ENCODE measurements at regions not wholly inside any gene's neighbourhood (a gene's known extent, or its start where the extent isn't known, plus 50 kb on each side); places are given as distances from the start of the nearest gene placed in this dataset.

DNA sequence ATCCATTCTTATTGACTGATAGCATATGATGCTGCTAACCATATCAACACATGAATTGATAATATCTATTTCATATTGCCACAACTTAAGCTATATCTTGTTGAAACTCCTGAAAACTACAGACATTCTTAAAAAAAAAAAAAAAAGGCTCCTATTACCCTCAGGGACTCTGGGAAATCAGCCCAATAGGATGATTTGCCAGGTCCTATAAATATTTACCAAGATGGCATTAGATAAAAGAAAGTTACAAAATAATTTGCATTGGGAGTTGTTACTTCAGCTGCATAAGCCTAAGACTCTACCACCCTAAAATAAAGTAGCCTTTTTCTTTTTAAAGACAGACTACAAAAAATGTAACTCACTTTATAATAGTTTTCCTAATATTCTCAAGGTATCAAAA lies 84.4 kb downstream of the CDO1 start:
- POLR2A ChIA-PET: no interaction called here
- peaks cover 12 to 29% of the 10 kb centered on the region in 2 donors for H3K4me1 ChIP-seq (ENCODE audit: control insufficient read depth in 2 of 2, insufficient read depth in 2 of 2, low read length in 2 of 2)

DNA sequence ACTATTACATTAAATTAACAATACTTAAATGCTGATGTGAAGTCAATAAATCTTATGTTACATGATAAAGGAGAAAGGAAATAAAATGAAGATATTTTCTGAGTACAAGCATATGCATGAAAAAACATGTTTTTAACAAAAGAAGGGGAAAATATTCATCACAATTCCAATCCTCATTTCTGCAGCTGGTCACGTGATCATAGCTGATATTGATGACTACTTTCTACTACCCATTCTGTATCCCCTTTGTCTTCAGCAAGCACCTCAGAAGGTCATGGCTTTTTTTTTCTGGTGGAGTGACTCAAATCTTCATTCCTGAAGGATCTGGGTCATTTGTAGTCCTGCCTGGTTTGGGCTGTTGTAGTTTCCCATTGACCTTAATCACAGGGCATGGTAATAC lies 90.9 kb downstream of the CDO1 start:
- H3K9me3 ChIP-seq (ENCODE audit: control extremely low read depth in 1 of 3, control insufficient read depth in 2 of 3, insufficient read depth in 1 of 3, low read length in 2 of 3): no peaks in the 10 kb centered on the region
- Mint-ChIP-seq H3K4me3 (no peak overlapping the region), H3K27me3 (peaks cover 15% of the 10 kb centered on the region), H3K9me3 (ENCODE audit: insufficient read depth) (peaks cover 3% of the 10 kb centered on the region), H3K4me1 (no peaks in the 10 kb centered on the region), H3K27ac (no peak overlapping the region)
- no peaks in the 10 kb centered on the region for H3K79me2 ChIP-seq (ENCODE audit: control insufficient read depth, insufficient read depth, low read length)
- WGBS (ENCODE audit: insufficient coverage): no CpG with 5 or more reads among the region's 1 CpG
- no peak overlapping the region for H3K27ac ChIP-seq (ENCODE audit: low read length in 2 of 2)
- no peaks in the 10 kb centered on the region for H3K4me1 ChIP-seq (ENCODE audit: control insufficient read depth in 2 of 2, insufficient read depth in 2 of 2, low read length in 2 of 2)
- ATAC-seq (ENCODE audit: low read depth): no peak
- no peak for DNase-seq
- CTCF ChIA-PET: no interaction called here
- H3K4me3 ChIP-seq (ENCODE audit: control extremely low read depth in 1 of 5, extremely low read depth in 1 of 5, insufficient read depth in 1 of 5, low read depth in 2 of 5, low read length in 4 of 5): no peak overlapping the region
- H3K9ac ChIP-seq (ENCODE audit: low read length): no peak overlapping the region
- TF ChIP-seq EZH2 (IDR thresholded peaks at IDR 0.05; ENCODE audit: borderline replicate concordance, insufficient read depth, low read depth, low read length, poor library complexity, severe bottlenecking): no peak
- TF ChIP-seq, protein P1, sequence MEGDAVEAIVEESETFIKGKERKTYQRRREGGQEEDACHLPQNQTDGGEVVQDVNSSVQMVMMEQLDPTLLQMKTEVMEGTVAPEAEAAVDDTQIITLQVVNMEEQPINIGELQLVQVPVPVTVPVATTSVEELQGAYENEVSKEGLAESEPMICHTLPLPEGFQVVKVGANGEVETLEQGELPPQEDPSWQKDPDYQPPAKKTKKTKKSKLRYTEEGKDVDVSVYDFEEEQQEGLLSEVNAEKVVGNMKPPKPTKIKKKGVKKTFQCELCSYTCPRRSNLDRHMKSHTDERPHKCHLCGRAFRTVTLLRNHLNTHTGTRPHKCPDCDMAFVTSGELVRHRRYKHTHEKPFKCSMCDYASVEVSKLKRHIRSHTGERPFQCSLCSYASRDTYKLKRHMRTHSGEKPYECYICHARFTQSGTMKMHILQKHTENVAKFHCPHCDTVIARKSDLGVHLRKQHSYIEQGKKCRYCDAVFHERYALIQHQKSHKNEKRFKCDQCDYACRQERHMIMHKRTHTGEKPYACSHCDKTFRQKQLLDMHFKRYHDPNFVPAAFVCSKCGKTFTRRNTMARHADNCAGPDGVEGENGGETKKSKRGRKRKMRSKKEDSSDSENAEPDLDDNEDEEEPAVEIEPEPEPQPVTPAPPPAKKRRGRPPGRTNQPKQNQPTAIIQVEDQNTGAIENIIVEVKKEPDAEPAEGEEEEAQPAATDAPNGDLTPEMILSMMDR (IDR thresholded peaks at IDR 0.05): no peak
- no peaks in the 10 kb centered on the region for H4K20me1 ChIP-seq (ENCODE audit: control insufficient read depth, insufficient read depth, low read length, poor library complexity, severe bottlenecking)
- H2AFZ ChIP-seq (ENCODE audit: insufficient read depth, low read depth, low read length, poor library complexity, severe bottlenecking): no peak overlapping the region
- intact Hi-C loops (cut with micrococcal nuclease): no loop called here
- H3K27me3 ChIP-seq (replicated peaks in 1 of 4; ENCODE audit: control extremely low read depth in 1 of 4, control insufficient read depth in 3 of 4, insufficient read depth in 4 of 4, low read length in 3 of 4): peaks cover 0 to 4% (median 0%) of the 10 kb centered on the region in 4 experiments
- no peak overlapping the region for H3K4me2 ChIP-seq (replicated peaks; ENCODE audit: low read depth, low read length, poor library complexity, severe bottlenecking)
- POLR2A ChIA-PET: no interaction called here
- H3K36me3 ChIP-seq (replicated peaks in 1 of 2; ENCODE audit: control extremely low read depth in 1 of 2, control insufficient read depth in 1 of 2, extremely low read depth in 1 of 2, insufficient read depth in 2 of 2, low read length in 1 of 2): no peaks in the 10 kb centered on the region

More for the DNA sequence above, 84.4 kb downstream of the CDO1 start:
- Mint-ChIP-seq H3K9me3 (ENCODE audit: insufficient read depth) (peaks cover under 1% of the 10 kb centered on the region), H3K27ac (no peak overlapping the region), H3K4me3 (no peak overlapping the region), H3K27me3 (peaks cover 1% of the 10 kb centered on the region), H3K4me1 (peaks cover 34% of the 10 kb centered on the region)
- no peak for ATAC-seq (ENCODE audit: low read depth)
- no peak overlapping the region for H3K27ac ChIP-seq (ENCODE audit: low read length in 2 of 2)
- CTCF ChIA-PET: no interaction called here
- no peak for DNase-seq
- H3K9ac ChIP-seq (ENCODE audit: low read length): no peak overlapping the region
- intact Hi-C loops (cut with micrococcal nuclease): no loop called here
- H3K79me2 ChIP-seq (ENCODE audit: control insufficient read depth, insufficient read depth, low read length): no peaks in the 10 kb centered on the region
- TF ChIP-seq EZH2 (IDR thresholded peaks at IDR 0.05; ENCODE audit: borderline replicate concordance, insufficient read depth, low read depth, low read length, poor library complexity, severe bottlenecking): no peak
- TF ChIP-seq, protein P1 (IDR thresholded peaks at IDR 0.05): no peak
- H2AFZ ChIP-seq (ENCODE audit: insufficient read depth, low read depth, low read length, poor library complexity, severe bottlenecking): no peak overlapping the region
- no peaks in the 10 kb centered on the region for H3K27me3 ChIP-seq (replicated peaks in 1 of 4; ENCODE audit: control extremely low read depth in 1 of 4, control insufficient read depth in 3 of 4, insufficient read depth in 4 of 4, low read length in 3 of 4)
- H4K20me1 ChIP-seq (ENCODE audit: control insufficient read depth, insufficient read depth, low read length, poor library complexity, severe bottlenecking): no peaks in the 10 kb centered on the region
- H3K36me3 ChIP-seq (replicated peaks in 1 of 2; ENCODE audit: control extremely low read depth in 1 of 2, control insufficient read depth in 1 of 2, extremely low read depth in 1 of 2, insufficient read depth in 2 of 2, low read length in 1 of 2): no peaks in the 10 kb centered on the region
- no peak overlapping the region for H3K4me3 ChIP-seq (ENCODE audit: control extremely low read depth in 1 of 5, extremely low read depth in 1 of 5, insufficient read depth in 1 of 5, low read depth in 2 of 5, low read length in 4 of 5)
- no peak overlapping the region for H3K4me2 ChIP-seq (replicated peaks; ENCODE audit: low read depth, low read length, poor library complexity, severe bottlenecking)
- H3K9me3 ChIP-seq (ENCODE audit: control extremely low read depth in 1 of 3, control insufficient read depth in 2 of 3, insufficient read depth in 1 of 3, low read length in 2 of 3): no peaks in the 10 kb centered on the region
